DND-41 (cell line): ENCODE measurements at regions not wholly inside any gene's neighbourhood (a gene's known extent, or its start where the extent isn't known, plus 50 kb on each side); places are given as distances from the start of the nearest gene placed in this dataset.

Experiments used
- ATAC-seq: fragments of 200-7000 bp; cut with Tn5 transposase; 3 replicates; pipeline ENCODE4 v1.9.1; 2021; ENCODE audit warnings: low read depth; ENCODE audit not compliant: insufficient read depth
- DNase-seq: peaks from one replicate; pipeline ENCODE4 v3.0.0-alpha.2; 2020
- H2AFZ ChIP-seq: 2 replicates; pipeline ENCODE4 v1.6.0; 2012; ENCODE audit warnings: low read depth, low read length
- H3K27ac ChIP-seq: 2 replicates; pipeline ENCODE4 v1.5.1; 2012; ENCODE audit warnings: low read length, inconsistent platforms
- H3K27me3 ChIP-seq: fragments of 200-600 bp; sonication (generic); 2 replicates; pipeline ENCODE4 v1.6.0; 2012; ENCODE audit warnings: low read length, mild to moderate bottlenecking, inconsistent platforms; ENCODE audit not compliant: insufficient read depth, poor library complexity
- H3K36me3 ChIP-seq: 2 replicates; pipeline ENCODE4 v1.5.1; 2012; ENCODE audit warnings: low read length, inconsistent platforms; ENCODE audit not compliant: insufficient read depth
- H3K4me1 ChIP-seq: 2 replicates; pipeline ENCODE4 v1.5.1; 2012; ENCODE audit warnings: mild to moderate bottlenecking, low read length; ENCODE audit not compliant: insufficient read depth
- H3K4me2 ChIP-seq: 2 replicates; pipeline ENCODE4 v1.6.0; 2012; ENCODE audit warnings: mild to moderate bottlenecking, moderate library complexity, low read length, inconsistent platforms; ENCODE audit not compliant: insufficient read depth
- H3K4me3 ChIP-seq, 2 experiments: fragments of 200-600 bp in 1 of 2; shearing (Covaris generic) in 1 of 2; 2 replicates each; pipeline ENCODE4 v1.5.1; 2012 to 2016; ENCODE audit warnings: inconsistent platforms in 2 of 2, low read length in 2 of 2, mild to moderate bottlenecking in 2 of 2, low read depth in 1 of 2, moderate library complexity in 1 of 2
- H3K79me2 ChIP-seq: 2 replicates; pipeline ENCODE4 v1.6.0; 2012; ENCODE audit warnings: low read length, inconsistent platforms; ENCODE audit not compliant: insufficient read depth
- H3K9ac ChIP-seq: 2 replicates; pipeline ENCODE4 v1.6.0; 2012; ENCODE audit warnings: low read depth, mild to moderate bottlenecking, inconsistent platforms, low read length, moderate library complexity
- H3K9me3 ChIP-seq: 2 replicates; pipeline ENCODE4 v1.5.1; 2012; ENCODE audit warnings: low read length, moderate library complexity, mild to moderate bottlenecking, inconsistent platforms; ENCODE audit not compliant: insufficient read depth, severe bottlenecking
- H4K20me1 ChIP-seq: 2 replicates; pipeline ENCODE4 v1.6.0; 2012; ENCODE audit warnings: low read length; ENCODE audit not compliant: insufficient read depth
- EZH2 ChIP-seq: IDR thresholded peaks from 3 replicates; pipeline ENCODE4 v1.6.1; 2012; ENCODE audit warnings: borderline replicate concordance, low read depth, mild to moderate bottlenecking, moderate library complexity, low read length, inconsistent platforms; ENCODE audit not compliant: severe bottlenecking
- TF ChIP-seq, protein P1 (sequence below): IDR thresholded peaks from 2 replicates; pipeline ENCODE4 v1.5.1; 2012; ENCODE audit warnings: borderline replicate concordance, low read length, moderate library complexity, mild to moderate bottlenecking; ENCODE audit not compliant: poor library complexity, severe bottlenecking; ENCODE audit errors: extremely low read depth

DNA sequence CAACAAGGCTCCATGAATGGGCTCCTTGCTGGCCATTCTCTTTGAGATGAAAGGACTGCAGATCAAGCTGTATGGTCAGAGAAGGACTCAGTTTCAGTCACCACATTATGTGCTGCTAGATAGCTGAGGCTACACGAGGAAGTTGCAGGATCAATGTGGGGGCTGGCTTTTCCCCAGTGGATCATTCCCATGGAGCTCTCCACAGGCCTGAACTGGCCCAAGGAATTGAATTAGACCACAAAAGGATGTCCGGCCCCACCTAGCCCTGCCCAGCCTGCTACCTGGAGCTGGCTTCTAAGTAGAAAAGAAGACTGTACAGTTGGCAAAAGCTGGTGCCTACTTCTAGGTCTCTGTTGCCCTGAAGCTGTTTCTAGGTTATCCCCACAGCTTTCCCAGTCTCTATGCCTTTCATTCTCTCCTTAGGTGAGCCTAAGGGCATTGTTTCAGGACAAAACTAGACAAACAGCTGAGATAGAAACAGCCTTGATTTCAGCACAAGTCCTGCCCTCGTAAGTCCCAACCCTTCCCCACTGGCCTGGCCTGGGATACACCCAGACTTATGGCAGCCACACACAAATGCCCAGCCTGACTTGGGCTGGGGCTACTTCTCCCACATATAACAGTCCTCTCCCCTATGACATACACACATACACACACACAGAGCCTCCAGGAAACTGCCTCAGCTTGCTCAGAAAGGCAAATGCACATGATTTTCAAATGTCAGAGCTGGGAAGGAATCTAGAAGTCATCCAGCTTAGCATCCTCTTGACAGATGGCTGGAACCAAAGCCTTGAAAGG is 129.1 kb upstream of the NCAM1 start:
- Histone ChIP-seq H3K27ac (no peak overlapping the region), H4K20me1 (no peaks in the 10 kb centered on the region), H3K79me2 (no peaks in the 10 kb centered on the region), H3K4me1 (no peaks in the 10 kb centered on the region), H3K9ac (no peak overlapping the region), H3K36me3 (no peaks in the 10 kb centered on the region), H3K4me2 (no peak overlapping the region), H2AFZ (no peak overlapping the region), H3K27me3 (no peaks in the 10 kb centered on the region), H3K4me3 (no peak overlapping the region), H3K9me3 (no peaks in the 10 kb centered on the region)
- DNase-seq (no peak), ATAC-seq (no peak)
- no peak for TF ChIP-seq EZH2
- TF ChIP-seq, protein P1, sequence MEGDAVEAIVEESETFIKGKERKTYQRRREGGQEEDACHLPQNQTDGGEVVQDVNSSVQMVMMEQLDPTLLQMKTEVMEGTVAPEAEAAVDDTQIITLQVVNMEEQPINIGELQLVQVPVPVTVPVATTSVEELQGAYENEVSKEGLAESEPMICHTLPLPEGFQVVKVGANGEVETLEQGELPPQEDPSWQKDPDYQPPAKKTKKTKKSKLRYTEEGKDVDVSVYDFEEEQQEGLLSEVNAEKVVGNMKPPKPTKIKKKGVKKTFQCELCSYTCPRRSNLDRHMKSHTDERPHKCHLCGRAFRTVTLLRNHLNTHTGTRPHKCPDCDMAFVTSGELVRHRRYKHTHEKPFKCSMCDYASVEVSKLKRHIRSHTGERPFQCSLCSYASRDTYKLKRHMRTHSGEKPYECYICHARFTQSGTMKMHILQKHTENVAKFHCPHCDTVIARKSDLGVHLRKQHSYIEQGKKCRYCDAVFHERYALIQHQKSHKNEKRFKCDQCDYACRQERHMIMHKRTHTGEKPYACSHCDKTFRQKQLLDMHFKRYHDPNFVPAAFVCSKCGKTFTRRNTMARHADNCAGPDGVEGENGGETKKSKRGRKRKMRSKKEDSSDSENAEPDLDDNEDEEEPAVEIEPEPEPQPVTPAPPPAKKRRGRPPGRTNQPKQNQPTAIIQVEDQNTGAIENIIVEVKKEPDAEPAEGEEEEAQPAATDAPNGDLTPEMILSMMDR = no peak

DNA sequence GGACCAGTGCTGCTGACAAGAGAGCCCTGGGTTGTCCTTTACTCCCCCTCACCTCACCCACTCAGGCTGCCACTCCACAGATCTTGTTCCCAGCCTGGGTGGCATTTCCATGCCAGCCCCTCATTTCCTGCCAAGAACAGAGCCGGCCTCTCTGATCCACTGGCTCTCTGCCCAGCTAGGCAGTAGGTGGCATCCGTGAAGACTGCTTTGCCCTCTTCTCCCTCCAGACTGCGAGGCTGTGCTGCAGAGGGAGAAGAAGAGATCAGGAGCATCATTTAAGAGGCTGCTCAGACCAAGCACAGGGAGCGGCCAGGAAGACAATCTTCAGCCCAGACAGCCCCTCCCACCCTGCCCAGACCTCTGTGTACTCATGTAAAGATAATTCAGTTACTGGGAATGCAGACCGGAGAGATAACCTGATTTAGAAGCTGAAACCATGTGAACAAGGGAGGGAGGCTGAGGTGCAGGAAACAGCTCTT is 126.9 kb upstream of the NCAM1 start:
- DNase-seq (no peak), ATAC-seq (no peak)
- Histone ChIP-seq H3K36me3 (no peaks in the 10 kb centered on the region), H2AFZ (no peak overlapping the region), H3K79me2 (no peaks in the 10 kb centered on the region), H3K9me3 (no peaks in the 10 kb centered on the region), H3K27ac (no peak overlapping the region), H4K20me1 (no peaks in the 10 kb centered on the region), H3K27me3 (no peaks in the 10 kb centered on the region), H3K9ac (no peak overlapping the region), H3K4me1 (no peaks in the 10 kb centered on the region), H3K4me3 (no peak overlapping the region), H3K4me2 (no peak overlapping the region)
- TF ChIP-seq, protein P1 = no peak
- TF ChIP-seq EZH2 = no peak

DNA sequence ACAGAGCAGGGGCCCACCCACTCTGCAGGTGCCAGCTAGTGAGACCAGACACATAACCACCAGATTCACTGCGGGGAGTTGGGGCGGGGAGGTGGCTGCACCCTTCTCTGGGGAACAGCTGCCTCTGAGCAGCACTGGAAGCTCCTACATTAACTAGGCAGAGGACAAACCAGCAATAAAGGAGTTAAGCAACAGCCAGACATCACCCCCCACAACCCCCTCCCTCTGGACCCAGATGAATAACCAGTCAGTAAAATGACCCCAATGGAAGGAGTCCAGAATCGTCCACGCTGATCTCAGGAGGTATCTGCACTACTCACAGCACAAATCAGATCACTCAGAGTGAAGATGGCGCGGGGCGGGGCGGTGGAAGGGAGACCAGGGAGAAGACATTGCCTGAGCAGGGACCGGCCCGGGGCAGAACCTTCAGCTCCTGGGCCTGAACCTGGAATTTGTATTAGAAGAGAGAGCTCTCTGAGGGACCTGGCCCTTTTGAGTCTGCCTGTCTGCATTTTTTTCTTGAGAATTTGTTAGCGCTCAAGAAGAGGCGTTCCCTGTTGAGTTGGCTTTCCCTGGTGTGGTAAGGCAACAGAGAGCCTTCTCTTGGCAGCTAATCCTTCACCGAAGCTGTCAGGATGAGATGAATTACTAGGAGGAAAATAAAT is 125.5 kb upstream of the NCAM1 start:
- Histone ChIP-seq H4K20me1 (no peaks in the 10 kb centered on the region), H3K27me3 (no peaks in the 10 kb centered on the region), H3K27ac (no peak overlapping the region), H3K36me3 (no peaks in the 10 kb centered on the region), H3K4me2 (no peak overlapping the region), H3K4me3 (no peak overlapping the region), H3K9me3 (no peaks in the 10 kb centered on the region), H3K4me1 (no peaks in the 10 kb centered on the region), H3K79me2 (no peaks in the 10 kb centered on the region), H2AFZ (no peak overlapping the region), H3K9ac (no peak overlapping the region)
- no peak for ATAC-seq
- no peak for DNase-seq
- no peak for TF ChIP-seq EZH2
- TF ChIP-seq, protein P1 = no peak
